ENCODE measurements at regions not wholly inside any gene's neighbourhood (a gene's known extent, or its start where the extent isn't known, plus 50 kb on each side); places are given as distances from the start of the nearest gene placed in this dataset.
"Not testable (repeated sequence)": the region's sequence is repeated elsewhere in the genome, so short reads cannot be mapped to it uniquely, and the experiment has no call there.

DNA sequence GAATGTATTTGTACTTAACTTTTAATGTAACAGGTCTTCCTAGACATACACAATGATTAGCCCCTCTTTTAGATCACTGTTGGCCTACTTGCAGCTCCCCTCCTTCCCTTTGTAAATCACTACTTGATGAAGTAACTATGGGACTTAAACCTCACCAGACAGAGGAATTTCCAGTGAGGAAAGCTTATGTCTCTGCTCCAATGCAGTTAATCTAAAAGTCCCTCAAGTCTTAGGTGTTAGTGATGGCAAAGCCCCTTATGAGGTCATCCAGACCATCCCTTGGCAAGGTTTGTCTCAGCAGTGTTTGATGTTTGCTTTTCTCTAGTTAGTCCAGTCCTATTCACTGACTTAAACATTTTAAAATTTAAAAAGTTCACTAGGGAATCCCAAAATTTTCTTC, 877.3 kb upstream of the INTU start:
- H3K4me3 ChIP-seq (ENCODE audit: low read length): no peak overlapping the region
- no peaks in the 10 kb centered on the region for H3K9me3 ChIP-seq (replicated peaks; ENCODE audit: low read length)
- no peak overlapping the region for H3K4me2 ChIP-seq (ENCODE audit: low read length)
- H3K9ac ChIP-seq (ENCODE audit: low read depth, low read length): no peak overlapping the region
- H3K36me3 ChIP-seq (ENCODE audit: insufficient read depth, low read length): no peaks in the 10 kb centered on the region
- no peaks in the 10 kb centered on the region for H3K27me3 ChIP-seq (ENCODE audit: control insufficient read depth, insufficient read depth, low read length)
- H3K4me1 ChIP-seq (ENCODE audit: control insufficient read depth, insufficient read depth, low read length): peaks cover 8% of the 10 kb centered on the region

DNA sequence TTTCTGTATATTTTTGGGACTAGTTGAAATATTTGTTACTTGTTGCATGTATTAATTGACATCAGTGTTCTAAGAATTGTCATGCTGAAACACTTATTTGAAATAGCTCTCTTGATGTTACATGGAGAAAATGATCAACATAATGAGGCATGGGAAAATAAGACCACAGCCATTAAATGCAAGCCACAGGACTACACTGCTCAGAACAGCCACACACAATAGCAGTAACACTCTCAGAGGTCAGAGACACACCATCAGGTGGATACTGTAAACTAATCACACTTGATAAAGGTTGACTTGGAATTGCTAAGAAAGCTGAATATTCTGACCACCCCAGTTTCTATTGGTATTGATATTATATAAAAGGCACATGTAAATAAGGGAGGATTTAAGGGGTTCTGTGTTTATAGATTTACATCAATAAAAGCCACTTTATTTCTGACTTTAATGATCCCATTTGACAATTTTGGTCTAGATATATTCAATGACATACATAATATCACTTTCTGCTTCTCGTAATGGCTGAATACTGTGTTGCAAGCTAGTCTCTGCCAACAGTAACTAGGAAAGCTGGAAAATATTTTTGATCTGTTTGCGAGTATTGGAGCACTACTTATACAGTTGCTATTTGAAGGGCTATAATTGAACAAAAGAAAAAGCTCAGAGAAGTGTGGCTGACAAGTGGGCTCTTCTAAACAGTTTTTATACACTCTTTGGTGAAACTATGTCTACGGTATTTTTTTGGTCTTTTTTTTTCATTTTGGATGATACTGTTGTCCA, 876.5 kb upstream of the INTU start:
- H3K4me2 ChIP-seq (ENCODE audit: low read length): no peak overlapping the region
- H3K36me3 ChIP-seq (ENCODE audit: insufficient read depth, low read length): no peaks in the 10 kb centered on the region
- no peak overlapping the region for H3K4me3 ChIP-seq (ENCODE audit: low read length)
- H3K27me3 ChIP-seq (ENCODE audit: control insufficient read depth, insufficient read depth, low read length): no peaks in the 10 kb centered on the region
- no peaks in the 10 kb centered on the region for H3K9me3 ChIP-seq (replicated peaks; ENCODE audit: low read length)
- peaks cover 9% of the 10 kb centered on the region for H3K4me1 ChIP-seq (ENCODE audit: control insufficient read depth, insufficient read depth, low read length)
- H3K9ac ChIP-seq (ENCODE audit: low read depth, low read length): no peak overlapping the region

DNA sequence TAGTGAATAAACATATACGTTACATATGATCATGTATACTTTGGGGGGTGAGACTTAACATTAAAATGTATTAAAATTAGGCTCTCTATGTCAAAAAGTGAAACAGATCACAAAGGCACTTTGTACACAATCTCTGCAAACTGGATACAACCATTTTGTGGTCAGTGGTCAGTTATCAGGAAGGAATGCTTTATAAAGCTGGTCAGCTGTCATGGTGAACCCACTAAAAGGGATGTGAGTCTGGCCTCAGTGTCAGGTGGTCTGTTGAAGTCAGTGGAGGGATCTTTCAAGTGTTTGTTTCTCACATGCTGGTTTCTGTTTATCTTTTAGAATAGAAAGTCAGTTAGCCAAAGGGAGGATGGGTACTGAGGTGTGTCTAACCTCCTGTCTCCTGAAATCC, 875.5 kb upstream of the INTU start:
- H3K4me3 ChIP-seq (ENCODE audit: low read length): no peak overlapping the region
- no peaks in the 10 kb centered on the region for H3K9me3 ChIP-seq (replicated peaks; ENCODE audit: low read length)
- no peak overlapping the region for H3K4me2 ChIP-seq (ENCODE audit: low read length)
- no peaks in the 10 kb centered on the region for H3K36me3 ChIP-seq (ENCODE audit: insufficient read depth, low read length)
- no peaks in the 10 kb centered on the region for H3K27me3 ChIP-seq (ENCODE audit: control insufficient read depth, insufficient read depth, low read length)
- H3K4me1 ChIP-seq (ENCODE audit: control insufficient read depth, insufficient read depth, low read length): peaks cover 9% of the 10 kb centered on the region
- no peak overlapping the region for H3K9ac ChIP-seq (ENCODE audit: low read depth, low read length)

DNA sequence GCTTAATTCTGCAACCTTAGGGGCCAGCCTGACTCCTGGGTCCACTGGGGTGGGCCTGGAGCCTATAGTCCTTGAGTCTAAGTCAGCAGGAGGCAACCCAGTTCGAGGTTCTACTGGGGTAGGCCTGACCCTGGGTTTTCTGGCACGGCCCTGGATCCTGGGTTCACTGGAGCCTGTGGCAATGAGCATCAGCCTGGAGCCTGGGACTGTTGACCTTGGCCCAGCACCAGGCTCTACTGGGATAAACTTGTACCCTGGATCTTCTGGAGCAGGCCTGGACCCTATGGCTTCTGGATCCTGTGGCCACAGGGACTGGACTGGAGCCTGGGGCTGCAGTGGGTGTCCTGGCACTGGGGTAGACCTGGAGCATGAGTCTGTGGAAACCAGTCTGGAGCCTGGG, 874.3 kb upstream of the INTU start:
- H3K4me1 ChIP-seq (ENCODE audit: control insufficient read depth, insufficient read depth, low read length): peaks cover 9% of the 10 kb centered on the region
- no peak overlapping the region for H3K4me3 ChIP-seq (ENCODE audit: low read length)
- H3K36me3 ChIP-seq (ENCODE audit: insufficient read depth, low read length): no peaks in the 10 kb centered on the region
- no peaks in the 10 kb centered on the region for H3K9me3 ChIP-seq (replicated peaks; ENCODE audit: low read length)
- H3K4me2 ChIP-seq (ENCODE audit: low read length): no peak overlapping the region
- H3K9ac ChIP-seq (ENCODE audit: low read depth, low read length): no peak overlapping the region
- no peaks in the 10 kb centered on the region for H3K27me3 ChIP-seq (ENCODE audit: control insufficient read depth, insufficient read depth, low read length)

DNA sequence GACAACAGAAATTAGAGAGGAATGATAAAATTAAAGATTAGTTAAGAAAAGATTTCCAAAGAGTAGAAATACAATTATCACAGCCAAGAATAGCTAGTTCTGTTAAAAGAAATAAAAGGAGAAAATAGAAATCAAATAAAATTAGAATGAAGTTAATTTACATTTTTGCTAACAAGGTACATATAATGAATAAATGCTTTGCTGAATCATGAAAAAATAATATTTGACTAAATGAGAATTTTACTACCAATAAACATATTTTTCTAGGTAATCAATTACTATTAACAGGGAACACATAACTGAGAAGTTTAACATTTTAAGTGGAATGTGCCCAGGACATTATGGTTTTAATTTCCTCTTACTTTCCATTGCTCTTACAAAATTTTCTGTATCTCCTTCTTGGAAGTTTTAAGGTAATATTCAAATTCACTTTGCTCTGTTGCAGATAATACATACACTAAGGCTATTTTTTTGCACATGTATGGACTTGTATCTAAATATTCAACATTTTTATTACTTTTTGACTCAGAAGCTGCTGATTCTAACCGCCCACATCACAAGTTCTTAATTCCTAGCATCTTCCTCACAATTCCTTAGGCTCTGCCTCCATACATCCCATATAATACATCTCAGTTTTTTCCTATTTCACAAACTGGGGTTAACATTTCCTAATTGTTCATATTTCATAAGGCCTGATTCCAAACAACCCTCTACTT, 870.7 kb upstream of the INTU start:
- H3K4me2 ChIP-seq (ENCODE audit: low read length): no peak overlapping the region
- H3K27me3 ChIP-seq (ENCODE audit: control insufficient read depth, insufficient read depth, low read length): no peaks in the 10 kb centered on the region
- peaks cover 14% of the 10 kb centered on the region for H3K4me1 ChIP-seq (ENCODE audit: control insufficient read depth, insufficient read depth, low read length)
- H3K4me3 ChIP-seq (ENCODE audit: low read length): no peak overlapping the region
- H3K9ac ChIP-seq (ENCODE audit: low read depth, low read length): no peak overlapping the region
- H3K9me3 ChIP-seq (replicated peaks; ENCODE audit: low read length): no peaks in the 10 kb centered on the region
- H3K36me3 ChIP-seq (ENCODE audit: insufficient read depth, low read length): no peaks in the 10 kb centered on the region

DNA sequence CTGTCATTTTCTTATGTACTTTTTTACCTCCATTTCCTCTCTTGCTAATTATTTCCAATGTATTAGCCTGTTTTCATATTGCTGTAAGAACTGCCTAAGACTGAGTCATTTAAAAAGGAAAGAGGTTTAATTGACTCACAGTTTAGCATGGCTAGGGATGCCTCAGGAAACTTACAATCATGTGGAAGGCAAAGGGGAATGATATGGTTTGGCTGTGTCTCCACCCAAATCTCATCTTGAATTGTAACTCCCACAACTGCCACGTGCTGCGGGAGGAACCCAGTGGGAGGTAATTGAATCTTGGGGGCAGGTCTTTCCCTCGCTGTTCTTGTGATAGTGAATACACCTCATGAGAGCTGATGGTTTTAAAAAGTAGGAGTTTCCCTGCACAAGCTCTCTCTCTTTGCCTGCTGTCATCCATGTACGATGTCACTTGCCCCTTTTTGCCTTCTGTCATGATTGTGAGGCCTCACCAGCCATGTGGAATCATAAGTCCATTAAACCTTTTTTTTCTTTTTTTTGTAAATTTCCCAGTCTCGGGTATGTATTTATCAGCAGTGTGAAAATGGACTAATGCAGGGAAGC, 870.0 kb upstream of the INTU start:
- H3K4me3 ChIP-seq (ENCODE audit: low read length): no peak overlapping the region
- H3K4me1 ChIP-seq (ENCODE audit: control insufficient read depth, insufficient read depth, low read length): peaks cover 14% of the 10 kb centered on the region
- no peaks in the 10 kb centered on the region for H3K27me3 ChIP-seq (ENCODE audit: control insufficient read depth, insufficient read depth, low read length)
- H3K36me3 ChIP-seq (ENCODE audit: insufficient read depth, low read length): no peaks in the 10 kb centered on the region
- H3K4me2 ChIP-seq (ENCODE audit: low read length): no peak overlapping the region
- no peak overlapping the region for H3K9ac ChIP-seq (ENCODE audit: low read depth, low read length)
- H3K9me3 ChIP-seq (replicated peaks; ENCODE audit: low read length): no peaks in the 10 kb centered on the region

DNA sequence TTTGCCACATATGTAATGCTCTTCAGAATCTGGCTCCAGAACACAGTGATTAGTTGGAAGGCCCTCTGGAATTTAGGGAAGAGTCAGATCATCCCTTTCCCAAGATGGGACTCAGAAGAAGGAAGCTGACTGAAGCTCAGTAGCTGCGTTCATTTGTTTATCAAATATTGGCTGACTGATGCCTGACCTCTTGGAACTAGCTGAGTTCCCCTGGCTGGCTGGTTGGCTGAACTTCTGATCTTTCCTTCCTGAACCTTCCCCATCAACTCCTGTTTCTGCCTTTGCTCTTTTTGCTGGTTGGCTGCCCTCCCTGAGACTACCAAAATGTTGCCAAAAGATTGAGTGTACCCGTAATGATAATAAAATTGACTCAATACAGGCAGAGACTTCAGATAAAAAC, 866.5 kb upstream of the INTU start:
- Histone ChIP-seq H3K36me3 (ENCODE audit: insufficient read depth, low read length) (no peaks in the 10 kb centered on the region), H3K4me3 (ENCODE audit: low read length) (no peak overlapping the region), H3K9me3 (replicated peaks; ENCODE audit: low read length) (no peaks in the 10 kb centered on the region), H3K4me1 (ENCODE audit: control insufficient read depth, insufficient read depth, low read length) (peaks cover 5% of the 10 kb centered on the region), H3K4me2 (ENCODE audit: low read length) (no peak overlapping the region), H3K27me3 (ENCODE audit: control insufficient read depth, insufficient read depth, low read length) (no peaks in the 10 kb centered on the region), H3K9ac (ENCODE audit: low read depth, low read length) (no peak overlapping the region)

DNA sequence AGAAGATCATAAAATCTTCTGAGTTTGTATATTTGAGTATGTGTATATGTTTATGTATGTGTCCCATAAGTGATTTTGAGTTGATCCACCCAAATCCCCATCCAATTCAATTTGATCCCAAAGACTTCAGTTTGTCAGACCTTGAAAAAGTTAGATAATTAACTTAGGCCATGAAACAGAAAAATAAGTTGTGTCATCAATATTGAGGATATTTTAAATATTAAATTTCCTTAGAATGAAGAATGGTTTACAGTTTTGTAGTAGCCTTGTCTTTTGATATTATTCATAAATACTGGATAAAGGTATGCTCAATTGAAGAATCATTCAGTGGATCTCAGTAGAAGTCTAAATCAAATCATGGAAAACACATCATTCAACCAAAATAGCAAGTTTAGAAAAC, 864.4 kb upstream of the INTU start:
- H3K4me2 ChIP-seq (ENCODE audit: low read length): no peak overlapping the region

DNA sequence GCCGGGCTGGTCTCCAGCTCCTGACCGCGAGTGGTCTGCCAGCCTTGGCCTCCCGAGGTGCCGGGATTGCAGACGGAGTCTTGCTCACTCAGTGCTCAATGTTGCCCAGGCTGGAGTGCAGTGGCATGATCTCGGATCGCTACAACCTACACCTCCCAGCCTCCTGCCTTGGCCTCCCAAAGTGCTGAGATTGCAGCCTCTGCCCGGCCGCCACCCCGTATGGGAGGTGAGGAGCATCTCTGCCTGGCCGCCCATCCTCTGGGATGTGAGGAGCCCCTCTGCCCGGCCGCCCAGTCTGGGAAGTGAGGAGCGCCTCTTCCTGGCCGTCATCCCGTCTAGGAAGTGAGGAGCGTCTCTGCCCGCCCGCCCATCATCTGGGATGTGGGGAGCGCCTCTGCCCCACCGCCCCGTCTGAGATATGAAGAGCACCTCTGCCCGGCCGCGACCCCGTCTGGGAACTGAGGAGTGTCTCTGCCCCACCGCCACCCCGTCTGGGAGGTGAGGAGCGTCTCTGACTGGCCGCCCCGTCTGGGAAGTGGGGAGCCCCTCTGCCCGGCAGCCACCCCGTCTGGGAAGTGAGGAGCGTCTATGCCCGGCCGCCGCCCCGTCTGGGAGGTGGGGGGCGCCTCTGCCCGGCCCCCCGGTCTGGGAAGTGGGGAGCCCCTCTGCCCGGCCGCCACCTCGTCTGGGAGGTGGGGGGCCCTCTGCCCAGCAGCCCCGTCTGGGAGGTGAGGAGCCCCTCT, 861.8 kb upstream of the INTU start:
- H3K9me3 ChIP-seq (replicated peaks; ENCODE audit: low read length); H3K9ac ChIP-seq (ENCODE audit: low read depth, low read length); H3K27me3 ChIP-seq (ENCODE audit: control insufficient read depth, insufficient read depth, low read length); H3K4me3 ChIP-seq (ENCODE audit: low read length); H3K4me1 ChIP-seq (ENCODE audit: control insufficient read depth, insufficient read depth, low read length); H3K4me2 ChIP-seq (ENCODE audit: low read length); H3K36me3 ChIP-seq (ENCODE audit: insufficient read depth, low read length): not testable (repeated sequence)

More for the DNA sequence above, 864.4 kb upstream of the INTU start:
- Histone ChIP-seq H3K36me3 (ENCODE audit: insufficient read depth, low read length) (no peaks in the 10 kb centered on the region), H3K9ac (ENCODE audit: low read depth, low read length) (no peak overlapping the region), H3K27me3 (ENCODE audit: control insufficient read depth, insufficient read depth, low read length) (no peaks in the 10 kb centered on the region), H3K9me3 (replicated peaks; ENCODE audit: low read length) (no peaks in the 10 kb centered on the region), H3K4me1 (ENCODE audit: control insufficient read depth, insufficient read depth, low read length) (peaks cover 5% of the 10 kb centered on the region), H3K4me3 (ENCODE audit: low read length) (no peak overlapping the region)

DNA sequence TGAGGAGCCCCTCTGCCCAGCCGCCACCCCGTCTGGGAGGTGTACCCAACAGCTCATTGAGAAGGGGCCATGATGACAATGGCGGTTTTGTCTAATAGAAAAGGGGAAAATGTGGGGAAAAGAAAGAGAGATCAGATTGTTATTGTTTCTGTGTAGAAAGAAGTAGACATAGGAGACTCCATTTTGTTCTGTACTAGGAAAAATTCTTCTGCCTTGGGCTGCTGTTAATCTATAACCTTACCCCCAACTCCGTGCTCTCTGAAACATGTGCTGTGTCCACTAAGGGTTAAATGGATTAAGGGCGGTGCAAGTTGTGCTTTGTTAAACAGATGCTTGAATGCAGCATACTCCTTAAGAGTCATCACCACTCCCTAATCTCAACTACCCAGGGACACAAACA, 861.1 kb upstream of the INTU start:
- not testable (repeated sequence) for H3K27me3 ChIP-seq (ENCODE audit: control insufficient read depth, insufficient read depth, low read length); H3K9ac ChIP-seq (ENCODE audit: low read depth, low read length); H3K9me3 ChIP-seq (replicated peaks; ENCODE audit: low read length); H3K36me3 ChIP-seq (ENCODE audit: insufficient read depth, low read length); H3K4me3 ChIP-seq (ENCODE audit: low read length); H3K4me1 ChIP-seq (ENCODE audit: control insufficient read depth, insufficient read depth, low read length); H3K4me2 ChIP-seq (ENCODE audit: low read length)

DNA sequence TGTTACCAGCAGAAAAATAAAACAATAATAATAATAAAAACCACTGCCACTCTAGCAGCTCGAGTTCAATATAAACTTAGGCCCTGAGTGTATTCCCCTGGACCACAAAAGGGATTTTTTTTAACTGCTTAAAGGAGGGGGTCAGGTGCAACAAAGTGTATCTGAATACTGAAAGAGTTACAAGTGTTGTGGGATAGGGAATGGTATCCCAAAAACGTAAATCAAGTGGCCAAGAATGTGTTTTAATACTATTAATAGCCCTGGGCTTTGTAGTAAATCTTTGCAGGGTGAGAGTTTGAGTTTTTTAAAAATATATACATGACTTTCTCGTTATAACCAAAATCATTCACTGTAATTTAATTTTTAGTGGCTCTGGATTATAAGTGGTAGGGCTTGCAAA, 860.1 kb upstream of the INTU start:
- Histone ChIP-seq H3K4me3 (ENCODE audit: low read length) (no peak overlapping the region), H3K36me3 (ENCODE audit: insufficient read depth, low read length) (no peaks in the 10 kb centered on the region), H3K9me3 (replicated peaks; ENCODE audit: low read length) (no peaks in the 10 kb centered on the region), H3K27me3 (ENCODE audit: control insufficient read depth, insufficient read depth, low read length) (no peaks in the 10 kb centered on the region), H3K4me2 (ENCODE audit: low read length) (no peak overlapping the region), H3K4me1 (ENCODE audit: control insufficient read depth, insufficient read depth, low read length) (peaks cover 11% of the 10 kb centered on the region), H3K9ac (ENCODE audit: low read depth, low read length) (no peak overlapping the region)

Measured in skeletal muscle satellite cell (primary cell).